HUES48 (cell line): ENCODE measurements at regions not wholly inside any gene's neighbourhood (a gene's known extent, or its start where the extent isn't known, plus 50 kb on each side); places are given as distances from the start of the nearest gene placed in this dataset.

Source experiments
- H3K27ac ChIP-seq: one replicate; pipeline ENCODE4 v1.7.0; 2013; ENCODE audit warnings: low read depth, low read length, inconsistent platforms
- H3K27me3 ChIP-seq: 2 replicates; pipeline ENCODE4 v1.6.1; 2013; ENCODE audit warnings: mild to moderate bottlenecking, low read length; ENCODE audit not compliant: control insufficient read depth, insufficient read depth
- H3K36me3 ChIP-seq: 2 replicates; pipeline ENCODE4 v1.6.1; 2013; ENCODE audit warnings: low read length; ENCODE audit not compliant: control insufficient read depth, insufficient read depth
- H3K4me1 ChIP-seq: 2 replicates; pipeline ENCODE4 v1.6.1; 2013; ENCODE audit warnings: mild to moderate bottlenecking, low read length; ENCODE audit not compliant: control insufficient read depth, insufficient read depth
- H3K4me3 ChIP-seq: 2 replicates; pipeline ENCODE4 v1.5.1; 2013; ENCODE audit warnings: mild to moderate bottlenecking, low read depth, low read length
- H3K9ac ChIP-seq: 2 replicates; pipeline ENCODE4 v1.6.1; 2013; ENCODE audit warnings: mild to moderate bottlenecking, low read depth, low read length, moderate library complexity
- H3K9me3 ChIP-seq: 2 replicates; pipeline ENCODE4 v1.6.1; 2013; ENCODE audit warnings: low read length; ENCODE audit not compliant: control insufficient read depth, insufficient read depth

GRCh38 chr4:128513664-128514484 lies 226.3 kb upstream of the PGRMC2 start:
- Histone ChIP-seq H3K9me3 (no peaks in the 10 kb centered on the region), H3K27me3 (no peaks in the 10 kb centered on the region), H3K4me1 (peaks cover 20% of the 10 kb centered on the region), H3K27ac (no peak overlapping the region), H3K36me3 (no peaks in the 10 kb centered on the region), H3K4me3 (no peak overlapping the region), H3K9ac (no peak overlapping the region)

GRCh38 chr4:128512767-128513322 lies 225.2 kb upstream of the PGRMC2 start:
- Histone ChIP-seq H3K27ac (peak overlapping the region; percentile 37), H3K27me3 (no peaks in the 10 kb centered on the region)

GRCh38 chr4:128512161-128512560 lies 224.5 kb upstream of the PGRMC2 start:
- no peak overlapping the region for H3K27ac ChIP-seq
- no peak overlapping the region for H3K9ac ChIP-seq
- no peak overlapping the region for H3K4me3 ChIP-seq
- H3K27me3 ChIP-seq: no peaks in the 10 kb centered on the region
- H3K4me1 ChIP-seq: peaks cover 7% of the 10 kb centered on the region
- no peaks in the 10 kb centered on the region for H3K9me3 ChIP-seq
- no peaks in the 10 kb centered on the region for H3K36me3 ChIP-seq

More at GRCh38 chr4:128512767-128513322, 225.2 kb upstream of the PGRMC2 start:
- no peaks in the 10 kb centered on the region for H3K36me3 ChIP-seq
- peaks cover 14% of the 10 kb centered on the region for H3K4me1 ChIP-seq
- H3K9me3 ChIP-seq: no peaks in the 10 kb centered on the region
- H3K4me3 ChIP-seq: no peak overlapping the region
- H3K9ac ChIP-seq: no peak overlapping the region

DNA sequence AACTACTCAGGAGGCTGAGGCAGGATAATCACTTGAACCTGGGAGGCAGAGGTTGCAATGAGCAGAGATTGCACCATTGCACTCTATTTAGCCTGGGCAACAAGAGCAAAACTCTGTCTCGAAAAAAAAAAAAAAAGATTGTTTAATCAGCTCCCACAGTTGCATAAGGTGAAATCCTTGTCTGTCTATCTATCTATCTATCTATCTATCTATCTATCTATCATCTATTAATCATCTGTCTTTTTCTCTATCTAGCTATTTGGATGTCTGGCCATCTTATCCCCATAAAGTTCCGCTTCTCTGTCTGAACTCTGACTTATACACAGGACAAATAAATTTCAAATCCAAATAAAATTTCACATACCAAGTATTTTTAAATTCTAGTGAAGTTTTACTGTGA lies 223.2 kb upstream of the PGRMC2 start:
- no peak overlapping the region for H3K9ac ChIP-seq
- peaks cover 7% of the 10 kb centered on the region for H3K4me1 ChIP-seq
- no peaks in the 10 kb centered on the region for H3K36me3 ChIP-seq
- H3K27ac ChIP-seq: no peak overlapping the region
- no peaks in the 10 kb centered on the region for H3K27me3 ChIP-seq
- no peak overlapping the region for H3K4me3 ChIP-seq
- no peaks in the 10 kb centered on the region for H3K9me3 ChIP-seq

DNA sequence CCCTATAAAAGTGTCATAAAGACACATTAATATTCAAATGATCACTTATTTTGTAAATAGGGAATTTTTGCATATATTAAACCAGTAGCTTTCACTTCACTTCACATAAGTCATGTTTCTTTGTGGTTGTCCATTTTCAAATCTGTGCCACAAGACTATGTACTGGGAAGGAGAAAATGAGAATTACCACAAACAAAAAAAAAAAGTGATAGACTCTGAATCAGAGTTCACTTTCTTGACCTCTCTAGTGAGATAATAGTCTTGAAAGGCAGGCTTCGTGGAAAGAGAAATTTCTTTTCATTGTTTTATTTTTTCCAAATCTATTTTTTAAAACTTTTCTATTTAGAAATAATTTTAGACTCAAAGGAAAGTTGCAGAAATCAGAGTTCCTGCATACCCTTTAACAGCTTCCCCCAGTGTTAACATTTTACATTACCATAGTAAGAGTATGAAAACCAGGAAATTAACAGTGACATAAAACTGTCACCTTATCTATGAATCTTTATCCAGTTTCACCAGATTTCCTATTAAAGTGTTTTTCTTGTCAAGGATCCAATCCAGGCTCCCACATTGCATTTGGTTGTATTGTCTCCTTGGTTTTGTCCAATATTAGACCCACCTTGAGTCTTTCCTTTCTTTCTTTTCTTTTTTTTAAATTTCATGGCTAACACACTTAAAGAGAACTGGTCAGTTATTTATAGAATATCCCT lies 215.4 kb upstream of the PGRMC2 start:
- no peak overlapping the region for H3K9ac ChIP-seq
- H3K27ac ChIP-seq: no peak overlapping the region
- no peaks in the 10 kb centered on the region for H3K27me3 ChIP-seq

GRCh38 chr4:128501239-128501638 lies 213.6 kb upstream of the PGRMC2 start:
- no peaks in the 10 kb centered on the region for H3K4me1 ChIP-seq
- H3K4me3 ChIP-seq: no peak overlapping the region
- no peaks in the 10 kb centered on the region for H3K27me3 ChIP-seq
- no peak overlapping the region for H3K9ac ChIP-seq
- H3K27ac ChIP-seq: no peak overlapping the region
- H3K9me3 ChIP-seq: peaks cover 10% of the 10 kb centered on the region
- no peaks in the 10 kb centered on the region for H3K36me3 ChIP-seq

More for the DNA sequence above, 215.4 kb upstream of the PGRMC2 start:
- no peaks in the 10 kb centered on the region; the same call in 1 of the 2 replicates for H3K9me3 ChIP-seq
- no peaks in the 10 kb centered on the region for H3K36me3 ChIP-seq
- no peak overlapping the region for H3K4me3 ChIP-seq
- H3K4me1 ChIP-seq: no peaks in the 10 kb centered on the region

GRCh38 chr4:128488055-128488705 lies 200.6 kb upstream of the PGRMC2 start:
- Histone ChIP-seq H3K9me3 (no peaks in the 10 kb centered on the region), H3K27me3 (no peaks in the 10 kb centered on the region), H3K27ac (no peak overlapping the region), H3K4me1 (no peaks in the 10 kb centered on the region), H3K9ac (no peak overlapping the region), H3K36me3 (no peaks in the 10 kb centered on the region), H3K4me3 (no peak overlapping the region)

DNA sequence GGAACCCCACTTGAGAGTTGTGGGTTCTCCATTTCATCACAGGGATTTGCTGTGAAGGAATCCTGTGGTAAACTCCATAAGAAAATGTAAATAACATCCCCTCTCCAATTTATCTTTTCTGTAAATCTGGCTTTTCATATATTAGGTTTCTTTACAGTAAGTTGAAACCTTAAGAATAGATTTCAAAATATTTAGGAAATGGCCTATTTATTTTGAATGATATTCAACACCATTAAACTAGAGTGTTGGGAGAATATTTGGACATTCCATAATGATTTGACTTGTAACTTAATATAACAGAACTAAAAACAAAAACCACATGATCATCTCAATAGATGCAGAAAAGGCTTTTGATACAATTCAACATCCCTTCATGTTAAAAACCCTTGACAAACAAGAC lies 197.3 kb upstream of the PGRMC2 start:
- Histone ChIP-seq H3K27ac (no peak overlapping the region), H3K27me3 (no peaks in the 10 kb centered on the region), H3K9ac (no peak overlapping the region), H3K9me3 (no peaks in the 10 kb centered on the region), H3K36me3 (no peaks in the 10 kb centered on the region), H3K4me3 (no peak overlapping the region), H3K4me1 (no peaks in the 10 kb centered on the region)

DNA sequence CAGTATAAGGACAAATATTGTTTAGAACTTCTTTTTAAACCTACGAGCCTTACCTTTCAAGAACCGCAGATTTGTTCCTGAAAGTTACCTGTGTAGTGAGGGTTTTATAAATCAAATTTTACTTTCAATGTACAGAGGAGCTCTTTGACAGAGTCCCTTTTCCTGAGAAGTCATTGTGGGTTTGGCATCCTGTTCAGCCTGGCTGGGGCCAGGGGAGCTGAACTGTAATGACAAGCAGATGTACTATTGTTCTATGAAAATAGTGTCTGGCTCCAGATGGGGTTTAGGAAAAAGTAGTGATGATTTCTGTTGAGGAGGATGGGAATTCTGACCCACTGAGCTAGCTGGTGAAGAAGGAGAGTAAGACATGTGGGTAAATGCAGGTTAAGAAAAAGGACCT lies 196.2 kb upstream of the PGRMC2 start:
- Histone ChIP-seq H3K9me3 (no peaks in the 10 kb centered on the region), H3K27ac (no peak overlapping the region)

DNA sequence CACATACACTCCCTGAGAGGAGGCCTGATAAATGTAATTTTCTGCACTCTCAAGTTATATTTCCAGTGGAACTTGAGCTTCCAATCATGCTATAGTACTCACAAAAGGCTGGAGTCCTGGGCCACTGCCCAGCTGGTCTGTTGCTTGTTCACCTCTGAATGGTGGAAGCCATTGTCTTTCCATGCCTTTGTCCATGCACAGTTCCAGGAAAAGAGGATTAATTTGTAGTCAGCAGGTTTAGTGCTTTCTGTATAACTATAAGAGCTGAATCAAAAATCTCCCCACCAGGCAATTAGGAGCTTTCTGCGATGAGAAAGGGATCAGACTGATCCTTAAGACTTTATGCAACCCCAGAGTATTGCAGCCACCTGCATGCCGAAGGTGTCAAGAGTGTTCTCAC lies 195.4 kb upstream of the PGRMC2 start:
- no peaks in the 10 kb centered on the region for H3K4me1 ChIP-seq
- no peaks in the 10 kb centered on the region for H3K27me3 ChIP-seq
- H3K9ac ChIP-seq: no peak overlapping the region
- H3K27ac ChIP-seq: no peak overlapping the region
- no peaks in the 10 kb centered on the region for H3K36me3 ChIP-seq
- no peaks in the 10 kb centered on the region for H3K9me3 ChIP-seq
- H3K4me3 ChIP-seq: no peak overlapping the region

More for the DNA sequence above, 196.2 kb upstream of the PGRMC2 start:
- no peaks in the 10 kb centered on the region for H3K36me3 ChIP-seq
- H3K4me3 ChIP-seq: no peak overlapping the region
- H3K27me3 ChIP-seq: no peaks in the 10 kb centered on the region
- H3K4me1 ChIP-seq: no peaks in the 10 kb centered on the region
- H3K9ac ChIP-seq: no peak overlapping the region
